Stimulated activated CD4-positive, alpha-beta T cell treated with anti-CD3 and anti-CD28 coated beads, Interleukin-15, amount 100 ng/mL, for 24 hours (primary cell): ENCODE measurements at regions not wholly inside any gene's neighbourhood (a gene's known extent, or its start where the extent isn't known, plus 50 kb on each side); places are given as distances from the start of the nearest gene placed in this dataset.

Experiments used
- DNase-seq: peaks from one replicate; pipeline ENCODE4 v3.0.0-alpha.2; 2020

GRCh38 chr3:193829781-193830180 lies 236.8 kb downstream of the OPA1 start:
- DNase-seq: no peak

GRCh38 chr3:193830791-193831191 lies 237.8 kb downstream of the OPA1 start:
- DNase-seq: no peak

GRCh38 chr3:193831495-193832455 lies 238.8 kb downstream of the OPA1 start:
- DNase-seq: no peak

GRCh38 chr3:193832833-193833413 lies 239.9 kb downstream of the OPA1 start:
- DNase-seq: no peak

- no peak for DNase-seq
Observed at GRCh38 chr3:193833592-193833991, 240.6 kb downstream of the OPA1 start.

- DNase-seq: no peak
Observed at GRCh38 chr3:193835414-193835813, 242.4 kb downstream of the OPA1 start.

- DNase-seq: no peak
Observed at GRCh38 chr3:193836511-193836910, 243.5 kb downstream of the OPA1 start.

GRCh38 chr3:193836918-193837317 lies 243.9 kb downstream of the OPA1 start:
- DNase-seq: no peak

- no peak for DNase-seq
Observed at GRCh38 chr3:193837347-193837827, 244.4 kb downstream of the OPA1 start.

GRCh38 chr3:193840111-193840641 lies 247.2 kb downstream of the OPA1 start:
- DNase-seq: no peak

- no peak for DNase-seq
Observed at GRCh38 chr3:193841581-193841980, 248.6 kb downstream of the OPA1 start.

GRCh38 chr3:193842029-193842798 lies 249.2 kb downstream of the OPA1 start:
- DNase-seq: no peak

- no peak for DNase-seq
Observed at GRCh38 chr3:193842832-193843473, 249.9 kb downstream of the OPA1 start.

GRCh38 chr3:193843474-193844301 lies 250.7 kb downstream of the OPA1 start:
- no peak for DNase-seq

- DNase-seq: no peak
Observed at GRCh38 chr3:193844472-193844871, 251.5 kb downstream of the OPA1 start.

GRCh38 chr3:193845144-193845543 lies 252.1 kb downstream of the OPA1 start:
- DNase-seq: no peak

- no peak for DNase-seq
Observed at GRCh38 chr3:193846569-193846968, 253.6 kb downstream of the OPA1 start.

- no peak for DNase-seq
Observed at GRCh38 chr3:193847402-193847801, 254.4 kb downstream of the OPA1 start.

GRCh38 chr3:193848547-193848946 lies 255.5 kb downstream of the OPA1 start:
- DNase-seq: no peak

- no peak for DNase-seq
Observed at GRCh38 chr3:193850084-193850619, 257.1 kb downstream of the OPA1 start.

GRCh38 chr3:193851428-193851847 lies 258.4 kb downstream of the OPA1 start:
- DNase-seq: no peak
